ENCODE measurements at regions not wholly inside any gene's neighbourhood (a gene's known extent, or its start where the extent isn't known, plus 50 kb on each side); places are given as distances from the start of the nearest gene placed in this dataset.

DNA sequence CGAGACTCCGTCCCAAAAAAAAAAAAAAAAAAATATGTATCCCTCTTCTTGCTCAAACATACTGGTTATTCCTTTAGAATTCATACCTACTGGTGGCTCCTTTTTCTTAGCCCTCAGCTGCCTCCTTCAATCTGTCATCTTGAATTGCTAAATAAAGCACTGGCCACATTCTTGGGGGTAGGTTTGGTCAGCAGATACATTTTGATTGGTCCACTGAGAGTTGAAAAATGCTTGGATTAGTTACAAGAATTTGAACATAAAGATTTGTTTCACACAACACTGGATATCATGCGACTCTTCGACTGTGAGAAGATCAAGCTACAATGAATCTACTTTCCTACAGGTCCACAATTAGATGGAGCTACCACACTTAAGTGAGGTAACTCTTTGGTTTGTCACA is 906.1 kb upstream of the SLC39A10 start (continued):
- TF ChIP-seq, protein P1, sequence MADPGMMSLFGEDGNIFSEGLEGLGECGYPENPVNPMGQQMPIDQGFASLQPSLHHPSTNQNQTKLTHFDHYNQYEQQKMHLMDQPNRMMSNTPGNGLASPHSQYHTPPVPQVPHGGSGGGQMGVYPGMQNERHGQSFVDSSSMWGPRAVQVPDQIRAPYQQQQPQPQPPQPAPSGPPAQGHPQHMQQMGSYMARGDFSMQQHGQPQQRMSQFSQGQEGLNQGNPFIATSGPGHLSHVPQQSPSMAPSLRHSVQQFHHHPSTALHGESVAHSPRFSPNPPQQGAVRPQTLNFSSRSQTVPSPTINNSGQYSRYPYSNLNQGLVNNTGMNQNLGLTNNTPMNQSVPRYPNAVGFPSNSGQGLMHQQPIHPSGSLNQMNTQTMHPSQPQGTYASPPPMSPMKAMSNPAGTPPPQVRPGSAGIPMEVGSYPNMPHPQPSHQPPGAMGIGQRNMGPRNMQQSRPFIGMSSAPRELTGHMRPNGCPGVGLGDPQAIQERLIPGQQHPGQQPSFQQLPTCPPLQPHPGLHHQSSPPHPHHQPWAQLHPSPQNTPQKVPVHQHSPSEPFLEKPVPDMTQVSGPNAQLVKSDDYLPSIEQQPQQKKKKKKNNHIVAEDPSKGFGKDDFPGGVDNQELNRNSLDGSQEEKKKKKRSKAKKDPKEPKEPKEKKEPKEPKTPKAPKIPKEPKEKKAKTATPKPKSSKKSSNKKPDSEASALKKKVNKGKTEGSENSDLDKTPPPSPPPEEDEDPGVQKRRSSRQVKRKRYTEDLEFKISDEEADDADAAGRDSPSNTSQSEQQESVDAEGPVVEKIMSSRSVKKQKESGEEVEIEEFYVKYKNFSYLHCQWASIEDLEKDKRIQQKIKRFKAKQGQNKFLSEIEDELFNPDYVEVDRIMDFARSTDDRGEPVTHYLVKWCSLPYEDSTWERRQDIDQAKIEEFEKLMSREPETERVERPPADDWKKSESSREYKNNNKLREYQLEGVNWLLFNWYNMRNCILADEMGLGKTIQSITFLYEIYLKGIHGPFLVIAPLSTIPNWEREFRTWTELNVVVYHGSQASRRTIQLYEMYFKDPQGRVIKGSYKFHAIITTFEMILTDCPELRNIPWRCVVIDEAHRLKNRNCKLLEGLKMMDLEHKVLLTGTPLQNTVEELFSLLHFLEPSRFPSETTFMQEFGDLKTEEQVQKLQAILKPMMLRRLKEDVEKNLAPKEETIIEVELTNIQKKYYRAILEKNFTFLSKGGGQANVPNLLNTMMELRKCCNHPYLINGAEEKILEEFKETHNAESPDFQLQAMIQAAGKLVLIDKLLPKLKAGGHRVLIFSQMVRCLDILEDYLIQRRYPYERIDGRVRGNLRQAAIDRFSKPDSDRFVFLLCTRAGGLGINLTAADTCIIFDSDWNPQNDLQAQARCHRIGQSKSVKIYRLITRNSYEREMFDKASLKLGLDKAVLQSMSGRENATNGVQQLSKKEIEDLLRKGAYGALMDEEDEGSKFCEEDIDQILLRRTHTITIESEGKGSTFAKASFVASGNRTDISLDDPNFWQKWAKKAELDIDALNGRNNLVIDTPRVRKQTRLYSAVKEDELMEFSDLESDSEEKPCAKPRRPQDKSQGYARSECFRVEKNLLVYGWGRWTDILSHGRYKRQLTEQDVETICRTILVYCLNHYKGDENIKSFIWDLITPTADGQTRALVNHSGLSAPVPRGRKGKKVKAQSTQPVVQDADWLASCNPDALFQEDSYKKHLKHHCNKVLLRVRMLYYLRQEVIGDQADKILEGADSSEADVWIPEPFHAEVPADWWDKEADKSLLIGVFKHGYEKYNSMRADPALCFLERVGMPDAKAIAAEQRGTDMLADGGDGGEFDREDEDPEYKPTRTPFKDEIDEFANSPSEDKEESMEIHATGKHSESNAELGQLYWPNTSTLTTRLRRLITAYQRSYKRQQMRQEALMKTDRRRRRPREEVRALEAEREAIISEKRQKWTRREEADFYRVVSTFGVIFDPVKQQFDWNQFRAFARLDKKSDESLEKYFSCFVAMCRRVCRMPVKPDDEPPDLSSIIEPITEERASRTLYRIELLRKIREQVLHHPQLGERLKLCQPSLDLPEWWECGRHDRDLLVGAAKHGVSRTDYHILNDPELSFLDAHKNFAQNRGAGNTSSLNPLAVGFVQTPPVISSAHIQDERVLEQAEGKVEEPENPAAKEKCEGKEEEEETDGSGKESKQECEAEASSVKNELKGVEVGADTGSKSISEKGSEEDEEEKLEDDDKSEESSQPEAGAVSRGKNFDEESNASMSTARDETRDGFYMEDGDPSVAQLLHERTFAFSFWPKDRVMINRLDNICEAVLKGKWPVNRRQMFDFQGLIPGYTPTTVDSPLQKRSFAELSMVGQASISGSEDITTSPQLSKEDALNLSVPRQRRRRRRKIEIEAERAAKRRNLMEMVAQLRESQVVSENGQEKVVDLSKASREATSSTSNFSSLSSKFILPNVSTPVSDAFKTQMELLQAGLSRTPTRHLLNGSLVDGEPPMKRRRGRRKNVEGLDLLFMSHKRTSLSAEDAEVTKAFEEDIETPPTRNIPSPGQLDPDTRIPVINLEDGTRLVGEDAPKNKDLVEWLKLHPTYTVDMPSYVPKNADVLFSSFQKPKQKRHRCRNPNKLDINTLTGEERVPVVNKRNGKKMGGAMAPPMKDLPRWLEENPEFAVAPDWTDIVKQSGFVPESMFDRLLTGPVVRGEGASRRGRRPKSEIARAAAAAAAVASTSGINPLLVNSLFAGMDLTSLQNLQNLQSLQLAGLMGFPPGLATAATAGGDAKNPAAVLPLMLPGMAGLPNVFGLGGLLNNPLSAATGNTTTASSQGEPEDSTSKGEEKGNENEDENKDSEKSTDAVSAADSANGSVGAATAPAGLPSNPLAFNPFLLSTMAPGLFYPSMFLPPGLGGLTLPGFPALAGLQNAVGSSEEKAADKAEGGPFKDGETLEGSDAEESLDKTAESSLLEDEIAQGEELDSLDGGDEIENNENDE (IDR thresholded peaks at IDR 0.05; ENCODE audit: insufficient replicate concordance, low read length): no peak
- TF ChIP-seq TEAD4 (IDR thresholded peaks at IDR 0.05; ENCODE audit: low read depth, low read length): no peak
- TF ChIP-seq, protein P2, sequence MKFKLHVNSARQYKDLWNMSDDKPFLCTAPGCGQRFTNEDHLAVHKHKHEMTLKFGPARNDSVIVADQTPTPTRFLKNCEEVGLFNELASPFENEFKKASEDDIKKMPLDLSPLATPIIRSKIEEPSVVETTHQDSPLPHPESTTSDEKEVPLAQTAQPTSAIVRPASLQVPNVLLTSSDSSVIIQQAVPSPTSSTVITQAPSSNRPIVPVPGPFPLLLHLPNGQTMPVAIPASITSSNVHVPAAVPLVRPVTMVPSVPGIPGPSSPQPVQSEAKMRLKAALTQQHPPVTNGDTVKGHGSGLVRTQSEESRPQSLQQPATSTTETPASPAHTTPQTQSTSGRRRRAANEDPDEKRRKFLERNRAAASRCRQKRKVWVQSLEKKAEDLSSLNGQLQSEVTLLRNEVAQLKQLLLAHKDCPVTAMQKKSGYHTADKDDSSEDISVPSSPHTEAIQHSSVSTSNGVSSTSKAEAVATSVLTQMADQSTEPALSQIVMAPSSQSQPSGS (IDR thresholded peaks at IDR 0.05; ENCODE audit: low read length): no peak
